OCI-LY3 (cell line): ENCODE measurements at regions not wholly inside any gene's neighbourhood (a gene's known extent, or its start where the extent isn't known, plus 50 kb on each side); places are given as distances from the start of the nearest gene placed in this dataset.

Source experiments
- H2AFZ ChIP-seq: fragments of 200-600, 300-600 bp; shearing (Covaris generic); 2 replicates; pipeline ENCODE4 v1.6.0; 2014; ENCODE audit warnings: antibody characterized with exemption, low read depth, low read length
- H3K27ac ChIP-seq: fragments of 200-600, 300-600 bp; sonication (generic); 2 replicates; pipeline ENCODE4 v1.5.1; 2014; ENCODE audit warnings: mild to moderate bottlenecking, low read length, moderate library complexity, mixed read lengths
- H3K27me3 ChIP-seq: fragments of 200-600, 300-600 bp; sonication (generic); 2 replicates; pipeline ENCODE4 v1.6.1; 2014; ENCODE audit warnings: low read depth, low read length, mixed read lengths
- H3K36me3 ChIP-seq: fragments of 200-600, 300-600 bp; sonication (generic); replicated peaks from 2 replicates; pipeline ENCODE3; 2014; ENCODE audit warnings: low read depth, low read length, mixed read lengths
- H3K4me1 ChIP-seq: fragments of 300-600, 200-600 bp; sonication (generic); 2 replicates; pipeline ENCODE4 v1.6.1; 2014; ENCODE audit warnings: low read length, mixed read lengths
- H3K4me2 ChIP-seq: fragments of 200-600, 300-600 bp; sonication (generic); 2 replicates; pipeline ENCODE4 v1.6.1; 2014; ENCODE audit warnings: low read length, mixed read lengths
- H3K4me3 ChIP-seq: fragments of 300-600, 200-600 bp; sonication (generic); 2 replicates; pipeline ENCODE4 v1.5.1; 2014; ENCODE audit warnings: antibody characterized with exemption, mild to moderate bottlenecking, low read length, moderate library complexity
- H3K79me2 ChIP-seq: fragments of 300-600, 200-600 bp; shearing (Covaris generic); 2 replicates; pipeline ENCODE4 v1.6.1; 2014; ENCODE audit warnings: mild to moderate bottlenecking, low read length, mixed read lengths
- H3K9ac ChIP-seq: fragments of 300-600, 200-600 bp; shearing (Covaris generic); 2 replicates; pipeline ENCODE4 v1.6.0; 2014; ENCODE audit warnings: mild to moderate bottlenecking, low read length, moderate library complexity
- H3K9me3 ChIP-seq: fragments of 200-600, 300-600 bp; shearing (Covaris generic); 2 replicates; pipeline ENCODE4 v1.6.1; 2014; ENCODE audit warnings: low read length, mixed read lengths; ENCODE audit not compliant: insufficient read depth
- H4K20me1 ChIP-seq: fragments of 200-600, 300-600 bp; sonication (generic); 2 replicates; pipeline ENCODE4 v1.6.1; 2016; ENCODE audit warnings: low read length, mixed read lengths; ENCODE audit not compliant: insufficient read depth
- CTCF ChIP-seq: fragments of 200-600, 300-600 bp; sonication (generic); IDR thresholded peaks from 2 replicates; pipeline ENCODE4 v1.5.1; 2014; ENCODE audit warnings: antibody characterized with exemption, low read length, low read depth
- EZH2phosphoT487 ChIP-seq: fragments of 200-600 bp; shearing (Covaris generic); IDR thresholded peaks from 2 replicates; pipeline ENCODE4 v1.6.1; 2018; ENCODE audit warnings: antibody characterized with exemption, mixed run types, low read depth

- Histone ChIP-seq H2AFZ (no peak overlapping the region), H3K79me2 (no peaks in the 10 kb centered on the region), H3K27me3 (no peaks in the 10 kb centered on the region), H3K9ac (no peak overlapping the region), H4K20me1 (no peaks in the 10 kb centered on the region), H3K4me1 (no peaks in the 10 kb centered on the region), H3K9me3 (no peaks in the 10 kb centered on the region), H3K27ac (no peak overlapping the region), H3K36me3 (no peaks in the 10 kb centered on the region), H3K4me3 (no peak overlapping the region), H3K4me2 (no peak overlapping the region)
- TF ChIP-seq CTCF: peak; percentile 25
- TF ChIP-seq EZH2phosphoT487: no peak
Observed at GRCh38 chr3:84136425-84136824, 822.4 kb upstream of the CADM2 start.

- Histone ChIP-seq H3K36me3 (no peaks in the 10 kb centered on the region), H3K27ac (no peak overlapping the region), H2AFZ (no peak overlapping the region), H3K9ac (no peak overlapping the region), H3K4me2 (no peak overlapping the region), H3K4me3 (no peak overlapping the region), H3K27me3 (no peaks in the 10 kb centered on the region), H3K9me3 (no peaks in the 10 kb centered on the region), H3K79me2 (no peaks in the 10 kb centered on the region), H4K20me1 (no peaks in the 10 kb centered on the region), H3K4me1 (no peaks in the 10 kb centered on the region)
- no peak for TF ChIP-seq CTCF
- TF ChIP-seq EZH2phosphoT487: no peak
Observed at GRCh38 chr3:84140631-84141030, 818.2 kb upstream of the CADM2 start.

GRCh38 chr3:84141571-84141970 is 817.2 kb upstream of the CADM2 start:
- Histone ChIP-seq H3K27ac (no peak overlapping the region), H3K79me2 (no peaks in the 10 kb centered on the region), H3K9ac (no peak overlapping the region), H3K27me3 (no peaks in the 10 kb centered on the region), H3K4me1 (no peaks in the 10 kb centered on the region), H2AFZ (no peak overlapping the region), H3K4me3 (no peak overlapping the region), H3K9me3 (no peaks in the 10 kb centered on the region), H4K20me1 (no peaks in the 10 kb centered on the region), H3K4me2 (no peak overlapping the region), H3K36me3 (no peaks in the 10 kb centered on the region)
- no peak for TF ChIP-seq EZH2phosphoT487
- no peak for TF ChIP-seq CTCF

- 0 out of 2 replicates have a peak, but pooled peaks cover 1% of the 10 kb centered on the region for H3K4me1 ChIP-seq
- H3K9ac ChIP-seq: no peak overlapping the region
- no peak overlapping the region for H3K4me2 ChIP-seq
- H3K27ac ChIP-seq: no peak overlapping the region
- no peak for TF ChIP-seq CTCF
- no peak for TF ChIP-seq EZH2phosphoT487
- no peak overlapping the region for H2AFZ ChIP-seq
- no peaks in the 10 kb centered on the region for H3K9me3 ChIP-seq
- H4K20me1 ChIP-seq: no peaks in the 10 kb centered on the region
- H3K27me3 ChIP-seq: no peaks in the 10 kb centered on the region
- H3K79me2 ChIP-seq: no peaks in the 10 kb centered on the region
- H3K4me3 ChIP-seq: no peak overlapping the region
- no peaks in the 10 kb centered on the region for H3K36me3 ChIP-seq
Observed at GRCh38 chr3:84165328-84165727, 793.5 kb upstream of the CADM2 start.
